CD4-positive, alpha-beta T cell (primary cell): ENCODE measurements at regions not wholly inside any gene's neighbourhood (a gene's known extent, or its start where the extent isn't known, plus 50 kb on each side); places are given as distances from the start of the nearest gene placed in this dataset.

Experiments used
- ATAC-seq: fragments of 200-7000 bp; cut with Tn5 transposase; one replicate; pipeline ENCODE4 v1.10.0; 2022; ENCODE audit warnings: mild to moderate bottlenecking; ENCODE audit not compliant: poor library complexity
- CTCF ChIA-PET: fragments of 350-600 bp; sonication (Branson Sonifier 250); formaldehyde crosslinking; loops from one replicate; lab custom pipeline; 2021; ENCODE audit warnings: antibody characterized with exemption, inconsistent platforms; lab: Charles Lee
- POLR2A ChIA-PET: fragments of 350-600 bp; sonication (Branson Sonifier 250); formaldehyde crosslinking; loops from one replicate; lab custom pipeline; 2021; ENCODE audit warnings: antibody characterized with exemption, inconsistent platforms; lab: Charles Lee
- DNase-seq, 14 experiments: peaks; one replicate each; pipeline ENCODE4 v3.0.0-alpha.2; 2013 to 2020; ENCODE audit warnings: mixed read lengths in 2 of 14
- H3K27ac ChIP-seq, 2 donors: one replicate each; pipeline versions ENCODE4 v1.5.1 to v1.7.0; 2013; ENCODE audit warnings: low read length in 2 of 2, low read depth in 1 of 2, mild to moderate bottlenecking in 1 of 2
- H3K27me3 ChIP-seq, 2 experiments: 1 replicate in 1 of 2; 2 replicates in 1 of 2; pipeline versions ENCODE4 v1.6.1 to v1.7.0; 2013; ENCODE audit warnings: low read length in 2 of 2, control low read depth in 1 of 2, mild to moderate bottlenecking in 1 of 2, moderate library complexity in 1 of 2; ENCODE audit not compliant: insufficient read depth in 2 of 2, control insufficient read depth in 1 of 2
- H3K36me3 ChIP-seq: one replicate; pipeline ENCODE4 v1.6.1; 2013; ENCODE audit warnings: low read length, control low read depth; ENCODE audit not compliant: insufficient read depth
- H3K4me1 ChIP-seq: one replicate; pipeline ENCODE4 v1.6.1; 2013; ENCODE audit warnings: low read length, control low read depth; ENCODE audit not compliant: insufficient read depth
- H3K4me3 ChIP-seq: one replicate; pipeline ENCODE4 v1.5.1; 2013; ENCODE audit warnings: mild to moderate bottlenecking, low read length, moderate library complexity
- H3K9me3 ChIP-seq, 2 experiments: 1 replicate in 1 of 2; 2 replicates in 1 of 2; pipeline versions ENCODE4 v1.6.1 to v1.7.0; 2013; ENCODE audit warnings: low read length in 2 of 2, mild to moderate bottlenecking in 2 of 2, control low read depth in 1 of 2, moderate library complexity in 1 of 2; ENCODE audit not compliant: control insufficient read depth in 1 of 2, insufficient read depth in 1 of 2
- H3K27ac Mint-ChIP-seq: one replicate; pipeline ENCODE4 v1.8.0; 2020; ENCODE audit warnings: mixed read lengths
- H3K27me3 Mint-ChIP-seq: one replicate; pipeline ENCODE4 v1.8.0; 2021; ENCODE audit warnings: mixed read lengths
- H3K36me3 Mint-ChIP-seq: one replicate; pipeline ENCODE4 v1.8.0; 2021; ENCODE audit warnings: low read depth, mixed read lengths
- H3K4me1 Mint-ChIP-seq: one replicate; pipeline ENCODE4 v1.8.0; 2021; ENCODE audit warnings: low read depth, mixed read lengths
- H3K4me3 Mint-ChIP-seq: one replicate; pipeline ENCODE4 v1.8.0; 2020; ENCODE audit warnings: mild to moderate bottlenecking, mixed read lengths
- H3K9me3 Mint-ChIP-seq: one replicate; pipeline ENCODE4 v1.8.0; 2020; ENCODE audit warnings: mixed read lengths
- CTCF ChIP-seq: fragments of 200-600 bp; IDR thresholded peaks from one replicate; pipeline ENCODE4 v1.8.0; 2022; ENCODE audit warnings: antibody characterized with exemption, mild to moderate bottlenecking
- intact Hi-C, 2 experiments: fragments of 100-400 bp; cut with DNase I in 1 of 2; cut with micrococcal nuclease in 1 of 2; formaldehyde crosslinking; loops; one replicate each; pipeline versions ENCODE4 v1.15.1 to v1.9.0; 2023 to 2025; cut with DNase I, micrococcal nuclease

- DNase-seq: no peak
- Histone ChIP-seq H3K36me3 (no peaks in the 10 kb centered on the region), H3K9me3 (peaks cover 0 to 11% of the 10 kb centered on the region in 2 experiments), H3K27ac (no peak overlapping the region), H3K4me3 (no peak overlapping the region), H3K27me3 (no peaks in the 10 kb centered on the region), H3K4me1 (no peaks in the 10 kb centered on the region)
- TF ChIP-seq CTCF: no peak
- Mint-ChIP-seq H3K27ac (no peak overlapping the region), H3K4me1 (no peaks in the 10 kb centered on the region), H3K36me3 (no peaks in the 10 kb centered on the region), H3K9me3 (no peaks in the 10 kb centered on the region), H3K4me3 (no peak overlapping the region), H3K27me3 (no peaks in the 10 kb centered on the region)
- intact Hi-C loops: no loop called here
- ChIA-PET POLR2A (no interaction called here), CTCF (no interaction called here)
- no peak for ATAC-seq
Observed at GRCh38 chr3:181790561-181790960, 78.8 kb downstream of the SOX2 start.

GRCh38 chr3:181791056-181791955, 79.6 kb downstream of the SOX2 start:
- POLR2A ChIA-PET: no interaction called here
- Mint-ChIP-seq H3K9me3 (no peaks in the 10 kb centered on the region), H3K27me3 (no peaks in the 10 kb centered on the region), H3K27ac (no peak overlapping the region), H3K4me3 (no peak overlapping the region), H3K36me3 (no peaks in the 10 kb centered on the region), H3K4me1 (no peaks in the 10 kb centered on the region)
- H3K27ac ChIP-seq: no peak overlapping the region
- DNase-seq (no peak), ATAC-seq (no peak)
- H3K4me3 ChIP-seq: no peak overlapping the region
- intact Hi-C loops: no loop called here
- no peak for TF ChIP-seq CTCF
- CTCF ChIA-PET: no interaction called here
- peaks cover 0 to 11% of the 10 kb centered on the region in 2 experiments for H3K9me3 ChIP-seq
- H3K27me3 ChIP-seq: no peaks in the 10 kb centered on the region
- no peaks in the 10 kb centered on the region for H3K36me3 ChIP-seq
- no peaks in the 10 kb centered on the region for H3K4me1 ChIP-seq

DNA sequence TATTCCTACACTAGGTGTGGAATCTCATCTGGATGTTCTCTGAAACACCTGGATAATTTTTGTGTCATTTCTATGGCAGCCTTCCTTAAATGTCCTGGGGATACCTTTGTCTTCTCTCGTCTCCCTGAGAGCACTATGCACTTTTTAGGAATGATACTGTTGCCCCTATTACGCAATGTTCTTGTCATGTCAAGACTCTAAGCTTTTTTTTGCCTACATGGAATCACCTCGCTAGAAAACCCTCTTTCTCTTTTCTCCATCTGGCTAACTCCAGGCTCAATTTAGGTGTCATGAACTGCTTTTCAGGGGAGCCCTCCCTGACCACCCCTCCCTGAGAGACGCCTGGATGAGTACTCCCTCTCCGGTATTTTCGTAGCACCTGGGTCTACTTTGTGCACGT, 81.3 kb downstream of the SOX2 start:
- Histone ChIP-seq H3K27me3 (no peaks in the 10 kb centered on the region), H3K9me3 (peaks cover 0 to 7% of the 10 kb centered on the region in 2 experiments), H3K27ac (no peak overlapping the region), H3K4me1 (no peaks in the 10 kb centered on the region), H3K36me3 (no peaks in the 10 kb centered on the region), H3K4me3 (no peak overlapping the region)
- H3K27ac Mint-ChIP-seq: no peak overlapping the region
- H3K36me3 Mint-ChIP-seq: no peaks in the 10 kb centered on the region
- TF ChIP-seq CTCF: no peak
- POLR2A ChIA-PET: no interaction called here
- DNase-seq: no peak
- H3K4me3 Mint-ChIP-seq: no peak overlapping the region
- no peak for ATAC-seq
- no peaks in the 10 kb centered on the region for H3K27me3 Mint-ChIP-seq
- H3K9me3 Mint-ChIP-seq: no peaks in the 10 kb centered on the region
- intact Hi-C loops: no loop called here
- H3K4me1 Mint-ChIP-seq: no peaks in the 10 kb centered on the region
- CTCF ChIA-PET: no interaction called here
